A673 (cell line): ENCODE measurements at regions not wholly inside any gene's neighbourhood (a gene's known extent, or its start where the extent isn't known, plus 50 kb on each side); places are given as distances from the start of the nearest gene placed in this dataset.

Experiments
- BruUV-seq: library from RNA; stranded (reverse); fragments of 400-500 nt; replicated peaks from 2 replicates; lab custom pipeline; 2021; lab: Mats Ljungman, UMichigan
- CTCF ChIA-PET: fragments of 300-600 bp; sonication (Branson Sonifier 250); formaldehyde crosslinking; loops from one replicate; lab custom pipeline; 2022; ENCODE audit warnings: antibody characterized with exemption; lab: Charles Lee
- POLR2A ChIA-PET: fragments of 300-600 bp; sonication (Branson Sonifier 250); formaldehyde crosslinking; loops from one replicate; lab custom pipeline; 2022; ENCODE audit warnings: antibody characterized with exemption; ENCODE audit not compliant: low non-redundant PET; lab: Charles Lee
- DNase-seq: peaks from one replicate; pipeline ENCODE4 v3.0.0-alpha.2; 2015; ENCODE audit warnings: low spot score
- H3K27ac ChIP-seq: fragments of 200-600 bp; sonication (generic); 2 replicates; pipeline ENCODE4 v1.5.1; 2016; ENCODE audit warnings: mixed run types, low read depth, mild to moderate bottlenecking, mixed read lengths, antibody characterized with exemption, low read length; ENCODE audit not compliant: poor library complexity, severe bottlenecking
- H3K27me3 ChIP-seq: fragments of 200-600 bp; sonication (generic); replicated peaks from 2 replicates; pipeline ENCODE4 v1.6.1; 2017; ENCODE audit warnings: mixed run types, low read depth, mild to moderate bottlenecking, mixed read lengths, antibody characterized with exemption, low read length; ENCODE audit not compliant: insufficient read depth, poor library complexity
- H3K36me3 ChIP-seq: fragments of 200-600 bp; sonication (generic); 2 replicates; pipeline ENCODE4 v1.6.1; 2016; ENCODE audit warnings: mixed run types, mild to moderate bottlenecking, mixed read lengths, antibody characterized with exemption, low read length; ENCODE audit not compliant: insufficient read depth, poor library complexity, severe bottlenecking
- H3K4me1 ChIP-seq: fragments of 200-600 bp; sonication (generic); 2 replicates; pipeline ENCODE4 v1.6.1; 2017; ENCODE audit warnings: mixed run types, mild to moderate bottlenecking, mixed read lengths, antibody characterized with exemption, low read length; ENCODE audit not compliant: insufficient read depth, poor library complexity, severe bottlenecking
- H3K4me3 ChIP-seq: fragments of 200-600 bp; sonication (generic); 2 replicates; pipeline ENCODE4 v1.5.1; 2016; ENCODE audit warnings: low read depth, mixed run types, mild to moderate bottlenecking, mixed read lengths, low read length; ENCODE audit not compliant: poor library complexity, severe bottlenecking
- H3K9me3 ChIP-seq: fragments of 200-600 bp; sonication (generic); 2 replicates; pipeline ENCODE4 v1.6.1; 2016; ENCODE audit warnings: mixed run types, low read depth, mild to moderate bottlenecking, mixed read lengths, antibody characterized with exemption, low read length; ENCODE audit not compliant: poor library complexity, severe bottlenecking
- EZH2 ChIP-seq: fragments of 200-600 bp; sonication (generic); IDR thresholded peaks from 2 replicates; pipeline ENCODE4 v1.6.1; 2017; ENCODE audit warnings: borderline replicate concordance, low read depth, mild to moderate bottlenecking, mixed read lengths, antibody characterized with exemption, low read length; ENCODE audit not compliant: poor library complexity, severe bottlenecking
- intact Hi-C: fragments of 100-400 bp; cut with micrococcal nuclease; formaldehyde crosslinking; loops from one replicate; pipeline ENCODE4 v1.10.0; 2022; ENCODE audit not compliant: unreplicated experiment
- TF ChIP-seq, protein P1 (sequence below): fragments of 300-800, 200-600 bp; sonication (generic); conservative IDR thresholded peaks from 2 replicates; pipeline ENCODE4 v1.5.1; 2017; ENCODE audit warnings: low read depth, mild to moderate bottlenecking, antibody characterized with exemption, low read length, moderate library complexity, mixed read lengths

DNA sequence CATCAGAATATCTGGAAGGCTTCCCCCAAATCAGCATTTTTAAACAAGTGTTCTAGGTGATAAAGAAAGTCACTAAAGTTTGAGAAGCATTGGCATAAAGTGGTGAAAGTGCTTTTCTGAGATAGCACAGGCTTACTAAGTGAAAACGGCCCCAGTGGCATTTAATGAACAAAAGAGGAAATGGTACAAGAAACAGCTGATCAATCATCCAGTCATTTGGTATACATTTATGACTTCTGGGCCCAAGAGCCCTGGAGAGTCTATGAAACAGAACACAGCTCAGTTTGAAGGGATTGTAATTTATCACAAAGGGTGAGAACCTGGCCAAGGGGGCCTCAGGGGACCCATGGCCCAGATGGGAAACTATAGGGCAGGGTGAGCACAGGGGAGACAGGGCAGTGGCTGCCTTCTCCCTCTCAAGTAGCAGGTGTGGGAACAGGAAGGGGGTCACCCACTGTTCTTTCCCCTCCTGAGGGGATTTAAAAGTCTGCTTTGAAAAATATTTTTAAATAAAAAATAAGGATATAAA, 265.5 kb upstream of the ROPN1 start:
- intact Hi-C loops = no loop called here
- Histone ChIP-seq H3K27ac (no peak overlapping the region), H3K27me3 (no peaks in the 10 kb centered on the region), H3K9me3 (no peaks in the 10 kb centered on the region), H3K4me3 (no peak overlapping the region), H3K36me3 (no peaks in the 10 kb centered on the region), H3K4me1 (no peaks in the 10 kb centered on the region)
- ChIA-PET POLR2A (no interaction called here), CTCF (no interaction called here)
- BruUV-seq = no TSS peak
- peak; percentile 18 for DNase-seq
- TF ChIP-seq, protein P1, sequence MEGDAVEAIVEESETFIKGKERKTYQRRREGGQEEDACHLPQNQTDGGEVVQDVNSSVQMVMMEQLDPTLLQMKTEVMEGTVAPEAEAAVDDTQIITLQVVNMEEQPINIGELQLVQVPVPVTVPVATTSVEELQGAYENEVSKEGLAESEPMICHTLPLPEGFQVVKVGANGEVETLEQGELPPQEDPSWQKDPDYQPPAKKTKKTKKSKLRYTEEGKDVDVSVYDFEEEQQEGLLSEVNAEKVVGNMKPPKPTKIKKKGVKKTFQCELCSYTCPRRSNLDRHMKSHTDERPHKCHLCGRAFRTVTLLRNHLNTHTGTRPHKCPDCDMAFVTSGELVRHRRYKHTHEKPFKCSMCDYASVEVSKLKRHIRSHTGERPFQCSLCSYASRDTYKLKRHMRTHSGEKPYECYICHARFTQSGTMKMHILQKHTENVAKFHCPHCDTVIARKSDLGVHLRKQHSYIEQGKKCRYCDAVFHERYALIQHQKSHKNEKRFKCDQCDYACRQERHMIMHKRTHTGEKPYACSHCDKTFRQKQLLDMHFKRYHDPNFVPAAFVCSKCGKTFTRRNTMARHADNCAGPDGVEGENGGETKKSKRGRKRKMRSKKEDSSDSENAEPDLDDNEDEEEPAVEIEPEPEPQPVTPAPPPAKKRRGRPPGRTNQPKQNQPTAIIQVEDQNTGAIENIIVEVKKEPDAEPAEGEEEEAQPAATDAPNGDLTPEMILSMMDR = no peak
- no peak for TF ChIP-seq EZH2

DNA sequence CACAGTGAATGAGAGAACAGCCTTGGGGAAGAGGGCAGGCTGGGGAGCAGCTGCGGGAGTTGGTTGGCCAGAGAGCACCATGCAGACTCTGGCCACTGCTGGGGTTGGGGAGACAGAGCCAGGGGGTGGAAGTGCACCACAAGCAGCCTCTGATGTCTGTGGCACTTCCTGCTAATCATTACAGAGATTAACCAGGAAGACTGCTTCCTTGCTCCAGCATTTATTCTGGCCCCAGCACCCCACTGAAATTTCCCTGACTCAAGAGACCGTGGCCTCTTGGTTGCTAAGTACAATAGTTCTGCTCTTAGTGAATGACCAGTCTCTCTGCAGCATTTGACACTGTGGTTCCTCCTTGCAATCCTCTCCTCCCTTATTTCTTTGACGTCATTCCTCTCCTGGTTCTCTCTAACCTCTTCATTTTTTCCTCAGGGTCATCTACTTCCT, 266.2 kb upstream of the ROPN1 start:
- H3K9me3 ChIP-seq = no peaks in the 10 kb centered on the region
- H3K36me3 ChIP-seq = no peaks in the 10 kb centered on the region
- intact Hi-C loops = no loop called here
- H3K4me1 ChIP-seq = no peaks in the 10 kb centered on the region
- ChIA-PET CTCF (no interaction called here), POLR2A (no interaction called here)
- no peak for DNase-seq
- no TSS peak for BruUV-seq
- H3K27me3 ChIP-seq = no peaks in the 10 kb centered on the region
- H3K4me3 ChIP-seq = no peak overlapping the region
- TF ChIP-seq, protein P1 = no peak
- TF ChIP-seq EZH2 = no peak
- no peak overlapping the region for H3K27ac ChIP-seq

DNA sequence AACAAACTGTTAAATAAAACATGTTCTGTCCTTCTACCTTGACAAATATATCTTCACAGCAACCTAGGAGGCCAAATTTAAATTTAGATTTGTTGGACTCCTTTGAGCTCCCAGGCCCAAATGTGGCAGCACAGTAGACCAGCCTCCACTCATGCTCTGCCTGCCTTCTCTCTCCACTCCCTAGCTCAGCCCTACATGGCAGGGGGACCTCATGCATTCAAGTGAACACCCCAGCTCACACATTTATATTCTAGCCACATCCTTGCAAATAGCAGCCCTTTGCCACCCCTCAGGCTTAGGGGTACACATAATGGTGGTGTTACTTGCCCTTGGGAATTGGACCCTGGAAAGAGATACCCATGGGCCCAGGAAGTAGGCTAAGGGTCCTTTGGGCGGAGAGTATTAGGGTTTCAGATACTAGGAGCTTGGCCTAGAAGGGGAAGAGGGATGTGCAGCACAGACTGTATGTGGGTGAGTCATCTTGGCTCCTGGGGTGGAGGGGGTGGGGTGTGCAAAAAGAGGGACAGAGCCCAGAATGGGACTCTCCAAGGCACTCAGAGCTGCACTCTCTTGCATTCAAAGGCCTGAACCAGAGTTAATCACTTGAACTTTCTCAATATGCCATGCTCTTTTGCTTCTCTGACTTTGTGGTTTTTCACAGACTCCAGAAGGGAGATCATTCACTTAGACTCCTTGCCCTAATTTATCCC, 268.4 kb upstream of the ROPN1 start:
- DNase-seq = peak; percentile 48
- Histone ChIP-seq H3K27ac (no peak overlapping the region), H3K36me3 (no peaks in the 10 kb centered on the region), H3K27me3 (no peaks in the 10 kb centered on the region), H3K4me3 (no peak overlapping the region), H3K4me1 (no peaks in the 10 kb centered on the region), H3K9me3 (no peaks in the 10 kb centered on the region)
- ChIA-PET CTCF (interaction anchor here (0.6 kb wide), 1 partner anchor 228 kb away, joined by 6 read pairs; no protein-coding TSS in a partner anchor), POLR2A (no interaction called here)
- TF ChIP-seq EZH2 = no peak
- TF ChIP-seq, protein P1 = no peak
- intact Hi-C loops = no loop called here
- no TSS peak for BruUV-seq
